ENCODE measurements at regions not wholly inside any gene's neighbourhood (a gene's known extent, or its start where the extent isn't known, plus 50 kb on each side); places are given as distances from the start of the nearest gene placed in this dataset.
"Not testable (repeated sequence)": the region's sequence is repeated elsewhere in the genome, so short reads cannot be mapped to it uniquely, and the experiment has no call there.

DNA sequence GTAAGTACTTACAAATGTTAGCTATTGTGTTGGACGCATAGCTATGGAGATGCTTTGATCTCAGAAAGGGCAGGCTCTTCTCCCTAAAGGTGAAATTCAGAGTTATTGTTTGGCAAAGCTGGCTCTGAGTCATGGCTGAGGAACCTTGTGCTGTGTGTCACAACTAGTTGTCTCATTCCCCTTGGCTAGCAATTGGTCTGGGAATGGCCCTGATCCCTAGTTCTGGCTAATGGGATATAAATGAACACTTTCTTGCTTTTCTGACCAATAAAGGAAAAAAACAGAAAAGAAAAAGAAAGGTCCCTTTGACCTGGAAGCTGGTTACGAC is 210.6 kb downstream of the MAP2K4 start:
- 73 to 86% (median 78%) methylated on average over 2 of the region's 2 CpGs for WGBS, 3 donors
- Histone ChIP-seq H3K4me3 (ENCODE audit: low read depth in 1 of 3, low read length in 3 of 3) (no peak overlapping the region), H3K9me3 (ENCODE audit: control insufficient read depth in 2 of 2, insufficient read depth in 1 of 2, low read depth in 1 of 2, low read length in 1 of 2) (no peaks in the 10 kb centered on the region), H3K4me1 (ENCODE audit: control insufficient read depth in 3 of 3, insufficient read depth in 2 of 3, low read depth in 1 of 3, low read length in 2 of 3) (peaks cover 0 to 4% (median 0%) of the 10 kb centered on the region in 3 donors), H3K27me3 (ENCODE audit: control insufficient read depth in 3 of 3, insufficient read depth in 3 of 3, low read length in 3 of 3) (no peaks in the 10 kb centered on the region), H3K36me3 (ENCODE audit: control insufficient read depth in 3 of 3, insufficient read depth in 2 of 3, low read depth in 1 of 3, low read length in 3 of 3) (no peaks in the 10 kb centered on the region), H3K27ac (ENCODE audit: low read depth in 1 of 3, low read length in 2 of 3) (no peak overlapping the region)
- DNase-seq (no peak), FAIRE-seq (no peak)

DNA sequence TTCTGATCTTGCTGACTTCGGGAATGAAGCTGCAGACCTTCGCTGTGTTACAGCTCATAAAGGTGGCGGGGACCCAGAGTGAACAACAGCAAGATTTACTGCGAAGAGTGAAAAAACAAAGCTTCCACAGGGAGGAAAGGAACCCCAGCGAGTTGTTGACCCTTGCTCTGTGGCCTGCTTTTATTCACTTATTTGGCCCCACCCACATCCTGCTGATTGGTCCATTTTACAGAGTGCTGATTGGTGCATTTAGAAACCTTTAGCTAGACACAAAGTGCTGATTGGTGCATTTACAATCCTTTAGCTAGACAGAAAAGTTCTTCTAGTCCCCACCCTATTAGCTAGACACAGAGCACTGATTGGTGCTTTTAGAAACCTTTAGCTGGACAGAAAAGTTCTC is 218.3 kb downstream of the MAP2K4 start:
- not testable (repeated sequence) for H3K27me3 ChIP-seq (ENCODE audit: control insufficient read depth in 3 of 3, insufficient read depth in 3 of 3, low read length in 3 of 3); H3K27ac ChIP-seq (ENCODE audit: low read depth in 1 of 3, low read length in 2 of 3); H3K9me3 ChIP-seq (ENCODE audit: control insufficient read depth in 2 of 2, insufficient read depth in 1 of 2, low read depth in 1 of 2, low read length in 1 of 2); H3K36me3 ChIP-seq (ENCODE audit: control insufficient read depth in 3 of 3, insufficient read depth in 2 of 3, low read depth in 1 of 3, low read length in 3 of 3); H3K4me1 ChIP-seq (ENCODE audit: control insufficient read depth in 3 of 3, insufficient read depth in 2 of 3, low read depth in 1 of 3, low read length in 2 of 3); H3K4me3 ChIP-seq (ENCODE audit: low read depth in 1 of 3, low read length in 3 of 3); FAIRE-seq; DNase-seq
- 82 to 93% (median 88%) methylated on average over 5 of the region's 5 CpGs for WGBS, 3 donors

DNA sequence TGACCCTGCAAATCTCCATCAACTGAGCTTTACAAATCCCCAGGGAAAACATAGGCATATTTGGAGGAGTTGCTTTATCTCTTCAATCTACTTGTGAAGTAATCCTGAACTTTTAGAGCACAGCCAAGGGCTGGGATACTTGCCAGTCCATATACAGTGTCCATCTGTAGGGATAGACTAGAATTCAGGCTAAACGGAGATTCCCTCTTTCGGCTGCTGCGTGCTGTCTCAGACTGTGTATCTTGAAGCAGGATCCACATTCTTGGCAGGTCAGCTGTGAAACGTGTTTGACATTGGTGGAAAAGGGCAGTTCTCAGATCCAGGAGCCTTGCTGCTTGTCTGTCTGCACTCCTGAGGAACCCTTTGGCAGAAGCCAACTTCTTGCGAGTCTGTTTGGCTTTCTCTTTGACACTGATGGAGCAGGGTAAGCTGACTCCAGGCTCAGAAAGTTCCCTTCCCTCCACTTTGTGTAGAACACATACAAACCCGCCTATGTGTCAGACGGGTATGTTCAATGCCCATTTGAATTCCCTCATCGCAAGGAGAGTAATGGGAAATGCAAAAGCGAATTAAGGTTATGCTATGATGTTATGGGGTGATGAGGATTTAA is 221.8 kb downstream of the MAP2K4 start:
- Histone ChIP-seq H3K4me3 (ENCODE audit: low read depth in 1 of 3, low read length in 3 of 3) (no peak overlapping the region), H3K36me3 (ENCODE audit: control insufficient read depth in 3 of 3, insufficient read depth in 2 of 3, low read depth in 1 of 3, low read length in 3 of 3) (no peaks in the 10 kb centered on the region), H3K27ac (ENCODE audit: low read depth in 1 of 3, low read length in 2 of 3) (no peak overlapping the region), H3K9me3 (ENCODE audit: control insufficient read depth in 2 of 2, insufficient read depth in 1 of 2, low read depth in 1 of 2, low read length in 1 of 2) (no peaks in the 10 kb centered on the region), H3K4me1 (ENCODE audit: control insufficient read depth in 3 of 3, insufficient read depth in 2 of 3, low read depth in 1 of 3, low read length in 2 of 3) (no peaks in the 10 kb centered on the region), H3K27me3 (ENCODE audit: control insufficient read depth in 3 of 3, insufficient read depth in 3 of 3, low read length in 3 of 3) (peaks cover 0 to 2% (median 0%) of the 10 kb centered on the region in 3 donors)
- WGBS, 3 donors: 64 to 76% (median 67%) methylated on average over 9 of the region's 9 CpGs
- DNase-seq (no peak), FAIRE-seq (no peak)

DNA sequence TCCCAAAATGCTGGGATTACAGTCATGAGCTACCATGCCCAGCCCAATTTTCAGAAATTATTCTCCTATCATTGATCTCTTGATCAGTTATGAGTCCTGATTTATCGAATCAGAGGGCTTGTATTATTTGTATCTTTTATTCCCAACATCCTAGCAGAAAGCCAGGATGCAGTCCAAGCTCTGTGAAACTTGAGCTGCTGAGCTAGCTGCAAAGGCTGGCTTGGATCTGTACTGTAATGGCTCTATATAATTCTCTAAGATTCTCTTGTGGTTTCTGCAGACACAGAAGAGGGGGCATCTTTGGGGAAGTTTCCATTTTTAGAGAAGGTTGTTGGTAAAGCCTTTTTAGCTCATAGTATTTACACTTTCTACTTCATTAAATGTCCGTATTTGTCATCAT is 227.1 kb downstream of the MAP2K4 start:
- 62 to 82% (median 67%) methylated on average over 2 of the region's 2 CpGs for WGBS, 3 donors
- H3K4me1 ChIP-seq (ENCODE audit: control insufficient read depth in 3 of 3, insufficient read depth in 2 of 3, low read depth in 1 of 3, low read length in 2 of 3): no peaks in the 10 kb centered on the region
- FAIRE-seq (no peak), DNase-seq (no peak)
- no peak overlapping the region for H3K27ac ChIP-seq (ENCODE audit: low read depth in 1 of 3, low read length in 2 of 3)
- H3K4me3 ChIP-seq (ENCODE audit: low read depth in 1 of 3, low read length in 3 of 3): no peak overlapping the region
- peaks cover 0 to 2% (median 2%) of the 10 kb centered on the region in 3 donors for H3K27me3 ChIP-seq (ENCODE audit: control insufficient read depth in 3 of 3, insufficient read depth in 3 of 3, low read length in 3 of 3)
- H3K36me3 ChIP-seq (ENCODE audit: control insufficient read depth in 3 of 3, insufficient read depth in 2 of 3, low read depth in 1 of 3, low read length in 3 of 3): no peaks in the 10 kb centered on the region
- H3K9me3 ChIP-seq (ENCODE audit: control insufficient read depth in 2 of 2, insufficient read depth in 1 of 2, low read depth in 1 of 2, low read length in 1 of 2): no peaks in the 10 kb centered on the region

DNA sequence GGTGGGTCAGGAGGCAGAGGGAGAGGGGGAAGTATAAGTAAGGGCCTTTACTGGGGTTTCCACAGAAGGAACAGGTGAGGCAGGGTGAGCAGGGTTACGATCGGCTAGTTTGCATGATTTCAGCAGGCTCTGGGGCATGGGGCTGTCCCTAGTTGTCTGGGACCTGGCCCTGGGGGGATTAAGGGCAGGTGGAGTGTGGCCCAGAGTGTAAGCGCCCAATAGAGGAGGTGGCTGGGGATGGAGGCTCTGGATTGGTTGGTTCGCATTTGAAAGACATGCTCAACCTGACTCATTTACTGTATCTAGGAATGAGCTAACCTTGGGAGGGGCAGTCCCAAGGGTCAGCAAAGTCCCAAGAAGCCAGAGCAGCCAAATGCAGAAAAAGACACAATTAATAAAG is 230.3 kb downstream of the MAP2K4 start:
- no peak overlapping the region for H3K27ac ChIP-seq (ENCODE audit: low read depth in 1 of 3, low read length in 2 of 3)
- peaks cover 0 to 2% (median 2%) of the 10 kb centered on the region in 3 donors for H3K27me3 ChIP-seq (ENCODE audit: control insufficient read depth in 3 of 3, insufficient read depth in 3 of 3, low read length in 3 of 3)
- no peaks in the 10 kb centered on the region for H3K9me3 ChIP-seq (ENCODE audit: control insufficient read depth in 2 of 2, insufficient read depth in 1 of 2, low read depth in 1 of 2, low read length in 1 of 2)
- no peaks in the 10 kb centered on the region for H3K4me1 ChIP-seq (ENCODE audit: control insufficient read depth in 3 of 3, insufficient read depth in 2 of 3, low read depth in 1 of 3, low read length in 2 of 3)
- WGBS, 3 donors: 83 to 88% (median 86%) methylated on average over 4 of the region's 4 CpGs
- no peak overlapping the region for H3K4me3 ChIP-seq (ENCODE audit: low read depth in 1 of 3, low read length in 3 of 3)
- no peak for DNase-seq
- H3K36me3 ChIP-seq (ENCODE audit: control insufficient read depth in 3 of 3, insufficient read depth in 2 of 3, low read depth in 1 of 3, low read length in 3 of 3): no peaks in the 10 kb centered on the region
- no peak for FAIRE-seq

DNA sequence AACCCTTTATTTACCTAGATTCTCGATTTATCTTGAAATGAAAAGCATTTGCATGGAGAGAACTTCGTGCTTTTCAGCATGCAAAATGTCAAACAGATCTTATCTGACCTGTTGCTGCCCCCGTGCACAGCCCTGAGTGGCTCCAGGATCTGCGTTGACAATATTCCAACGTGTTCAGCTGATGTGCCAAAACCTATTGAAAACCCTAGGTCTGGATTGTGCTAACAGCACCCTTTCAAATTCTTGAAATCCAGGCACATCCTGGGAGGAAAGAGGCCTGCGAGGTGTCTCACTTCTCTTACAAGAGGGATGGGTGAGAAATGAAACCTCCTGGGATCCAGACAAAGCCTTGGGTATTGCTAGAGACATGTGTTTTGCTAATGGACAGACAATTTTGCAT is 231.8 kb downstream of the MAP2K4 start:
- Histone ChIP-seq H3K9me3 (ENCODE audit: control insufficient read depth in 2 of 2, insufficient read depth in 1 of 2, low read depth in 1 of 2, low read length in 1 of 2) (no peaks in the 10 kb centered on the region), H3K4me1 (ENCODE audit: control insufficient read depth in 3 of 3, insufficient read depth in 2 of 3, low read depth in 1 of 3, low read length in 2 of 3) (no peaks in the 10 kb centered on the region), H3K27ac (ENCODE audit: low read depth in 1 of 3, low read length in 2 of 3) (no peak overlapping the region), H3K27me3 (ENCODE audit: control insufficient read depth in 3 of 3, insufficient read depth in 3 of 3, low read length in 3 of 3) (peaks cover 0 to 2% (median 0%) of the 10 kb centered on the region in 3 donors), H3K36me3 (ENCODE audit: control insufficient read depth in 3 of 3, insufficient read depth in 2 of 3, low read depth in 1 of 3, low read length in 3 of 3) (no peaks in the 10 kb centered on the region), H3K4me3 (ENCODE audit: low read depth in 1 of 3, low read length in 3 of 3) (no peak overlapping the region)
- 56 to 63% (median 59%) methylated on average over 6 of the region's 6 CpGs for WGBS, 3 donors
- no peak for FAIRE-seq
- DNase-seq: no peak

DNA sequence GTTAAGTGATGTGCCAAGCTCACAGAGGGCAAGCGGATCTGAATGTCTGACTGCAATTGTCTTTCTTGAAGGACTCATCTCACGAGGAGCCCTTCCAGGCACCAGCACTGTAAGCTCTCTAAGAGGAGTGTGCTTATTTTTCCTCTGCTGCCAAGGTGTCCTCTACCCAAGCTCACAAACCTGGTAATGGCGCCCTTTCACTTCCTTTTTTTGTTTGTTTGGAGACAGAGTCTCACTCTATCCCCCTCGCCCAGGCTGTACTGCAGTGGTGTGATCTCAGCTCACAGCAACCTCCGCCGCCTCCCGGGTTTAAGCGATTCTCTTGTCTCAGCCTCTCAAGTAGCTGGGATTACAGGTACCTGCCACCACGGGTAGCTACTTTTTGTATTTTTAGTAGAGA is 233.8 kb downstream of the MAP2K4 start:
- Histone ChIP-seq H3K27me3 (ENCODE audit: control insufficient read depth in 3 of 3, insufficient read depth in 3 of 3, low read length in 3 of 3) (peaks cover 0 to 2% (median 0%) of the 10 kb centered on the region in 3 donors), H3K4me3 (ENCODE audit: low read depth in 1 of 3, low read length in 3 of 3) (no peak overlapping the region), H3K27ac (ENCODE audit: low read depth in 1 of 3, low read length in 2 of 3) (no peak overlapping the region), H3K9me3 (ENCODE audit: control insufficient read depth in 2 of 2, insufficient read depth in 1 of 2, low read depth in 1 of 2, low read length in 1 of 2) (no peaks in the 10 kb centered on the region), H3K36me3 (ENCODE audit: control insufficient read depth in 3 of 3, insufficient read depth in 2 of 3, low read depth in 1 of 3, low read length in 3 of 3) (no peaks in the 10 kb centered on the region), H3K4me1 (ENCODE audit: control insufficient read depth in 3 of 3, insufficient read depth in 2 of 3, low read depth in 1 of 3, low read length in 2 of 3) (no peaks in the 10 kb centered on the region)
- DNase-seq (no peak), FAIRE-seq (no peak)
- WGBS, 3 donors: 89 to 90% (median 90%) methylated on average over 9 of the region's 9 CpGs

DNA sequence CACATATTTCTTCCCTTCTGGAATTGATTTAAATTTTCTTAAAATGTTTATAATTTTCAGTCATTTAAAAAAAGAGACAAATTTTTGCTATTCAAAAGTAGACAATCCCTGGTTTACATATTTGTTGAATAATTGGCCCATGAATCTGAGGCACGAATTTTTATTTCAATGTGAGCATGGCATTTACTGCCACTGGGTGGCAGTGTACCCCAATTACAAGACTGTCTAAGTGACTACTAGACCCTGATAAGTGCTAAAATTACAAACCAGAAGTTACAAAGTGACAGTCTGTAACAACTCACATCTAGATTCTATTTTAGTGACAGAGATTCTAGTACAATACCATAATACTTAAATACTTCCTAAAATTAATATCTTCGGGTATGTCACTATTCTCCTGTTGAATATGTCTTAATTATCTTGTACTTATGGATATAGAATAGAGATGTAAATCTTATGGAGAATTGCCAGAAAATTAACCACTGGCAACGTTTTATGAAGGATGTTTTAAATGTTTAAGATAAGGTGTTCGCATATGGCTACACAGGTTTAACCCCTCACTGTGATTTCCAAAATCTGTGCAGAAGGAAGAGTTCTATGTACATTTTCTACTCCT is 235.8 kb downstream of the MAP2K4 start:
- no peaks in the 10 kb centered on the region for H3K36me3 ChIP-seq (ENCODE audit: control insufficient read depth in 3 of 3, insufficient read depth in 2 of 3, low read depth in 1 of 3, low read length in 3 of 3)
- H3K4me1 ChIP-seq (ENCODE audit: control insufficient read depth in 3 of 3, insufficient read depth in 2 of 3, low read depth in 1 of 3, low read length in 2 of 3): no peaks in the 10 kb centered on the region
- 17 to 23% (median 18%) methylated on average over 4 of the region's 4 CpGs for WGBS, 3 donors
- no peak overlapping the region for H3K27ac ChIP-seq (ENCODE audit: low read depth in 1 of 3, low read length in 2 of 3)
- peaks cover 0 to 2% (median 0%) of the 10 kb centered on the region in 3 donors for H3K27me3 ChIP-seq (ENCODE audit: control insufficient read depth in 3 of 3, insufficient read depth in 3 of 3, low read length in 3 of 3)
- DNase-seq: peak; percentile 38 to 56
- FAIRE-seq: no peak
- no peak overlapping the region for H3K4me3 ChIP-seq (ENCODE audit: low read depth in 1 of 3, low read length in 3 of 3)
- H3K9me3 ChIP-seq (ENCODE audit: control insufficient read depth in 2 of 2, insufficient read depth in 1 of 2, low read depth in 1 of 2, low read length in 1 of 2): no peaks in the 10 kb centered on the region

DNA sequence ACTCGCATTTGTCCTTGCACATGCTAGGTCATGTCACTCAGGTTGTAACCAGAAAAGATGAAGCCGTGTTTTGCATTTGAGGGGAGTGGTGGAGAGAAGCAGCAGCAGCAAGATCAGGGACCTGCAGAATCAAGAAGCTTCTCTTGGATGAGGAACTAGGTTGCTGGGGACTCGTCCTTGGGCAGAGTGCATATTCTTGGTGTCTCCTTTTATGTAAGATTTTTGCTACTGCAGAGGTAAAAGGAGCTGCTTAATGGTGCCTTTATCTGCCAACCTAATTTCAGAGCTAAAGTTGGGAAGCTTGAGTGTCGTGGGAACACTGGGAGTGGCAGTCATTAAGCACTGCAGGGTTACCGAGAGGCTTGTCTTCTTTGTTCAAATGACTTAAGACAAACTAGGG is 236.5 kb downstream of the MAP2K4 start:
- FAIRE-seq (no peak), DNase-seq (no peak)
- Histone ChIP-seq H3K4me3 (ENCODE audit: low read depth in 1 of 3, low read length in 3 of 3) (no peak overlapping the region), H3K9me3 (ENCODE audit: control insufficient read depth in 2 of 2, insufficient read depth in 1 of 2, low read depth in 1 of 2, low read length in 1 of 2) (no peaks in the 10 kb centered on the region), H3K36me3 (ENCODE audit: control insufficient read depth in 3 of 3, insufficient read depth in 2 of 3, low read depth in 1 of 3, low read length in 3 of 3) (no peaks in the 10 kb centered on the region), H3K27me3 (ENCODE audit: control insufficient read depth in 3 of 3, insufficient read depth in 3 of 3, low read length in 3 of 3) (peaks cover 0 to 2% (median 0%) of the 10 kb centered on the region in 3 donors), H3K4me1 (ENCODE audit: control insufficient read depth in 3 of 3, insufficient read depth in 2 of 3, low read depth in 1 of 3, low read length in 2 of 3) (no peaks in the 10 kb centered on the region), H3K27ac (ENCODE audit: low read depth in 1 of 3, low read length in 2 of 3) (no peak overlapping the region)
- 33 to 58% (median 35%) methylated on average over 5 of the region's 5 CpGs for WGBS, 3 donors
